Panc1 (cell line): ENCODE measurements at regions not wholly inside any gene's neighbourhood (a gene's known extent, or its start where the extent isn't known, plus 50 kb on each side); places are given as distances from the start of the nearest gene placed in this dataset.
"Not testable (repeated sequence)": the region's sequence is repeated elsewhere in the genome, so short reads cannot be mapped to it uniquely, and the experiment has no call there.

Source experiments
- CTCF ChIP-seq: fragments of 450-650 bp; IDR thresholded peaks from 2 replicates; pipeline ENCODE4 v1.5.1; 2017; ENCODE audit warnings: mild to moderate bottlenecking
- POLR2AphosphoS5 ChIP-seq: IDR thresholded peaks from 2 replicates; pipeline ENCODE4 v1.6.1; 2012; ENCODE audit warnings: mild to moderate bottlenecking, low read depth, low read length, moderate library complexity
- REST ChIP-seq, 2 experiments: IDR thresholded peaks; 2 replicates each; pipeline ENCODE4 v1.6.1; 2011 to 2012; ENCODE audit warnings: low read depth in 2 of 2, control low read depth in 1 of 2, low read length in 1 of 2, mild to moderate bottlenecking in 1 of 2, moderate library complexity in 1 of 2; ENCODE audit not compliant: insufficient read depth in 1 of 2
- SIN3A ChIP-seq: IDR thresholded peaks from 2 replicates; pipeline ENCODE4 v1.6.1; 2012; ENCODE audit warnings: low read depth, mild to moderate bottlenecking, low read length, moderate library complexity, borderline replicate concordance; ENCODE audit not compliant: insufficient read depth
- TCF7L2 ChIP-seq: IDR thresholded peaks from 2 replicates; pipeline ENCODE4 v1.6.1; 2011; ENCODE audit warnings: mild to moderate bottlenecking, low read depth, low read length, inconsistent platforms

- not testable (repeated sequence) for TF ChIP-seq CTCF; SIN3A; POLR2AphosphoS5; TCF7L2; REST (IDR thresholded peaks at IDR 0.05; ENCODE audit: insufficient read depth in 1 of 2, low read depth in 2 of 2, low read length in 1 of 2)
Observed at GRCh38 chr2:87409601-87410000, 338.3 kb upstream of the PLGLB2 start.
